Heart left ventricle (tissue), 13 donors: ENCODE measurements at regions not wholly inside any gene's neighbourhood (a gene's known extent, or its start where the extent isn't known, plus 50 kb on each side); places are given as distances from the start of the nearest gene placed in this dataset.

ENCODE experiments used
- POLR2A ChIP-seq, 2 donors: fragments of 450-650 bp; IDR thresholded peaks; one replicate each; pipeline ENCODE4 v1.6.1; 2017; ENCODE audit warnings: antibody characterized with exemption in 2 of 2, mild to moderate bottlenecking in 2 of 2, moderate library complexity in 2 of 2
- TF ChIP-seq, protein P1 (sequence below), 12 donors: fragments of 200-600 bp; sonication (generic) in 4 of 12; IDR thresholded peaks; one replicate each; pipeline versions ENCODE4 v1.5.0 to v1.8.0; 2018 to 2022; ENCODE audit warnings: antibody characterized with exemption in 12 of 12, mild to moderate bottlenecking in 5 of 12
- donor health status: ischemic (EF 13 %, LVEDD 7.1; RV severe dilation, severe dysfunction).
- donor health status: DM: no; HTN: yes; CAD: no.
- donor health status: DM: no; HTN: no; CAD: no.
- donor health status: ischemic (EF 25% LVEDD 6.9; RV normal size, moderate dysfunction).
- donor health status: ischemic (EF 25% LVEDD 5.7; RV mildly dilated, moderate dysfunction).
- donor health status: ischemic (EF 35%, LVEDD 5.7; RV mildly dilated, moderate dysfunction).
- donor health status: nonischemic (EF 11% LVEDD 7.7; RV severe dilation, severe dysfunction).
- donor health status: DM: yes; HTN: yes; CAD: no.
- donor health status: PGD.
- donor health status: ischemic (EF 29% LVEDD 5.4; RV normal size, mild dysfunction).
- donor health status: nonischemic (EF 23%, LVEDD 6.1; RV moderate dilation, normal function).

DNA sequence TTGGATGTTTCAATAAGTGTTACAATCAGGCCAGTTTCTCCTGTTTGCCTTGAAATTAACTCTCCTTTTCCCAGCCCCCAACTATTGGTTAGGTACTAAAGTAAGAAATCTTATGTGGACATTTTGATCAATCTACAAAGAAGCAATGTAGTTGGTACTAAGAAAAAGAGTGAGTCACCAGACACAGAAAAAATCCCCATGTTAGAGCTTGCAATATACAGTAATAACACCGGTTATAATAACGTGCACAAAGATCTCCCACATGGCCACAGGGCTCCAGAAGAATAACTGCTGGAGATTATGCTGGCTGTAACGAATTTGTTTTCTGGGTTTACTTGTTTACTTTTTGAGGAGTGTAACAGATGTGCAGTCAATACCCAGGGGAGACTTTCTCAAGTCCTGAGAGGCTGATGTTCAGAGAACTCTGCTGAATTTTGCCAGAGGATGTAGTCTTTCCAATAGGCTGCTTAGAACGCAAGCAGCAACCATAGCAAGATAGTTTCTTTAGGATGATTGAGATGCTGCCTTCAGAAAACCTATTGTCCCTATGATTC, 166.2 kb upstream of the SPACA1 start:
- TF ChIP-seq POLR2A (IDR thresholded peaks at IDR 0.05): no peak
- TF ChIP-seq, protein P1, sequence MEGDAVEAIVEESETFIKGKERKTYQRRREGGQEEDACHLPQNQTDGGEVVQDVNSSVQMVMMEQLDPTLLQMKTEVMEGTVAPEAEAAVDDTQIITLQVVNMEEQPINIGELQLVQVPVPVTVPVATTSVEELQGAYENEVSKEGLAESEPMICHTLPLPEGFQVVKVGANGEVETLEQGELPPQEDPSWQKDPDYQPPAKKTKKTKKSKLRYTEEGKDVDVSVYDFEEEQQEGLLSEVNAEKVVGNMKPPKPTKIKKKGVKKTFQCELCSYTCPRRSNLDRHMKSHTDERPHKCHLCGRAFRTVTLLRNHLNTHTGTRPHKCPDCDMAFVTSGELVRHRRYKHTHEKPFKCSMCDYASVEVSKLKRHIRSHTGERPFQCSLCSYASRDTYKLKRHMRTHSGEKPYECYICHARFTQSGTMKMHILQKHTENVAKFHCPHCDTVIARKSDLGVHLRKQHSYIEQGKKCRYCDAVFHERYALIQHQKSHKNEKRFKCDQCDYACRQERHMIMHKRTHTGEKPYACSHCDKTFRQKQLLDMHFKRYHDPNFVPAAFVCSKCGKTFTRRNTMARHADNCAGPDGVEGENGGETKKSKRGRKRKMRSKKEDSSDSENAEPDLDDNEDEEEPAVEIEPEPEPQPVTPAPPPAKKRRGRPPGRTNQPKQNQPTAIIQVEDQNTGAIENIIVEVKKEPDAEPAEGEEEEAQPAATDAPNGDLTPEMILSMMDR (IDR thresholded peaks at IDR 0.05): no peak
